Retinal pigment epithelial cell (primary cell): ENCODE measurements at regions not wholly inside any gene's neighbourhood (a gene's known extent, or its start where the extent isn't known, plus 50 kb on each side); places are given as distances from the start of the nearest gene placed in this dataset.

Source experiments
- DNase-seq: peaks from one replicate; pipeline ENCODE4 v3.0.0-alpha.2; 2010; ENCODE audit warnings: low read depth
- H3K4me3 ChIP-seq: 2 replicates; pipeline ENCODE4 v1.5.1; 2011; ENCODE audit warnings: mild to moderate bottlenecking, low read length, control low read depth, moderate library complexity
- CTCF ChIP-seq: conservative IDR thresholded peaks from 2 replicates; pipeline ENCODE4 v1.5.1; 2011; ENCODE audit warnings: low read depth, low read length, control low read depth, inconsistent platforms

- TF ChIP-seq CTCF, result no peak
- H3K4me3 ChIP-seq, result no peak overlapping the region
- no peak for DNase-seq
These were observed 212.4 kb upstream of the C11orf87 start for GRCh38 chr11:109209572-109209971.

GRCh38 chr11:109221190-109221589 lies 200.8 kb upstream of the C11orf87 start:
- DNase-seq, result no peak
- TF ChIP-seq CTCF, result no peak
- no peak overlapping the region for H3K4me3 ChIP-seq

- no peak for DNase-seq
- no peak overlapping the region for H3K4me3 ChIP-seq
- no peak for TF ChIP-seq CTCF
These were observed 199.2 kb upstream of the C11orf87 start for GRCh38 chr11:109222761-109223160.

GRCh38 chr11:109223451-109223850 lies 198.5 kb upstream of the C11orf87 start:
- no peak for TF ChIP-seq CTCF

GRCh38 chr11:109229682-109230081 lies 192.3 kb upstream of the C11orf87 start:
- DNase-seq, result no peak
- no peak overlapping the region for H3K4me3 ChIP-seq
- TF ChIP-seq CTCF, result no peak

More at GRCh38 chr11:109223451-109223850, 198.5 kb upstream of the C11orf87 start:
- no peak for DNase-seq
- H3K4me3 ChIP-seq, result no peak overlapping the region

- no peak overlapping the region for H3K4me3 ChIP-seq
- no peak for DNase-seq
- TF ChIP-seq CTCF, result no peak
These were observed 185.8 kb upstream of the C11orf87 start for GRCh38 chr11:109236188-109236587.

- TF ChIP-seq CTCF, result no peak
- DNase-seq, result no peak
These were observed 185.3 kb upstream of the C11orf87 start for GRCh38 chr11:109236696-109237095.

More at GRCh38 chr11:109236696-109237095, 185.3 kb upstream of the C11orf87 start:
- no peak overlapping the region for H3K4me3 ChIP-seq
